ENCODE measurements at regions not wholly inside any gene's neighbourhood (a gene's known extent, or its start where the extent isn't known, plus 50 kb on each side); places are given as distances from the start of the nearest gene placed in this dataset.

DNA sequence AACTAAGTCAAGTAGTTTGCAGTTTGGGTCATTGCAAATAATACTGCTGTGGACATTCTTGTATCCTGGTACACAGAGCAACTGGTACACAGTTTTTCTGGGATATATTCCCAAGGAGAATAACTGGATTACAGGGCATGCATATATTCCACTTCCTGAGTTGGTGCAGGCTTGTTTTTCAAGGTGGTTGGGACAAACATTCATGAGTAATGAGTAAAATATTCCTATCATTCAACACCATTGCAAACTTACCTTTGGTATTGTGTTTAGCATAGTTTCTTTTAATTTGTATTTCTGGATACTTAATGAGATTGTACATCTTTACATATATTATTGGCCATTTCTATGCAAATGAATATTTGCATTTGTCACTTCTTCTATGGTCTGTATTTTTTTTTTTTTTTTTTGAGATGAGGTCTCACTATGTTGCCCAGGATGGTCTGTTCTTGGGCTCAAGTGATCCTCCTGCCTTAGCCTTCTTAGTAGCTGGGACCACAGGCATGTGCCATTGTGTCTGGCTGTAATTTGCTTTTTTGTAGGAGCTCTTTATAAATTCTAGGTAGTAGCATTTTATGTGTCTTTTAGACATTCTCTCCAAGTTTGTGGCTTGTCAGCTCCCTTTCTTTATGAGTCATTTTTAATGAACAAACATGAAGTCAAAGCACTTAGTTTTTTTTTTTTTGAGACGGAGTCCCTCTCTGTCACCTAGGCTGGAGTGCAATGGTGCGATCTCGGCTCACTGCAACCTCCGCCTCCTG lies 158.7 kb downstream of the SOX4 start:
- peak overlapping the region; percentile 67 for H3K27ac ChIP-seq (ENCODE audit: insufficient read depth, low read depth, low read length)
- dilution Hi-C loops (cut with MboI; ENCODE audit: extremely low pct_ligation_motif_present, low sequenced_read_pairs) (no loop called here), intact Hi-C loops (cut with micrococcal nuclease) (loop anchor here (1.0 to 5.0 kb wide), 3 partner anchors 17 to 1130 kb away; no protein-coding TSS in a partner anchor)
- BruUV-seq (replicated peaks): no TSS peak
- no peak for TF ChIP-seq GATA2 (IDR thresholded peaks at IDR 0.05; ENCODE audit: insufficient read depth, insufficient read length, low read depth, low read length)
- peak; percentile 47 for TF ChIP-seq JUN (IDR thresholded peaks at IDR 0.05; ENCODE audit: borderline replicate concordance, insufficient read depth, insufficient read length, low read depth)
- TF ChIP-seq POLR2AphosphoS5 (IDR thresholded peaks at IDR 0.05; ENCODE audit: insufficient read depth, low read depth, low read length): no peak
- TF ChIP-seq, protein P1, sequence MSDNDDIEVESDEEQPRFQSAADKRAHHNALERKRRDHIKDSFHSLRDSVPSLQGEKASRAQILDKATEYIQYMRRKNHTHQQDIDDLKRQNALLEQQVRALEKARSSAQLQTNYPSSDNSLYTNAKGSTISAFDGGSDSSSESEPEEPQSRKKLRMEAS (IDR thresholded peaks at IDR 0.05; ENCODE audit: insufficient read depth, insufficient read length): no peak
- TF ChIP-seq, protein P2, sequence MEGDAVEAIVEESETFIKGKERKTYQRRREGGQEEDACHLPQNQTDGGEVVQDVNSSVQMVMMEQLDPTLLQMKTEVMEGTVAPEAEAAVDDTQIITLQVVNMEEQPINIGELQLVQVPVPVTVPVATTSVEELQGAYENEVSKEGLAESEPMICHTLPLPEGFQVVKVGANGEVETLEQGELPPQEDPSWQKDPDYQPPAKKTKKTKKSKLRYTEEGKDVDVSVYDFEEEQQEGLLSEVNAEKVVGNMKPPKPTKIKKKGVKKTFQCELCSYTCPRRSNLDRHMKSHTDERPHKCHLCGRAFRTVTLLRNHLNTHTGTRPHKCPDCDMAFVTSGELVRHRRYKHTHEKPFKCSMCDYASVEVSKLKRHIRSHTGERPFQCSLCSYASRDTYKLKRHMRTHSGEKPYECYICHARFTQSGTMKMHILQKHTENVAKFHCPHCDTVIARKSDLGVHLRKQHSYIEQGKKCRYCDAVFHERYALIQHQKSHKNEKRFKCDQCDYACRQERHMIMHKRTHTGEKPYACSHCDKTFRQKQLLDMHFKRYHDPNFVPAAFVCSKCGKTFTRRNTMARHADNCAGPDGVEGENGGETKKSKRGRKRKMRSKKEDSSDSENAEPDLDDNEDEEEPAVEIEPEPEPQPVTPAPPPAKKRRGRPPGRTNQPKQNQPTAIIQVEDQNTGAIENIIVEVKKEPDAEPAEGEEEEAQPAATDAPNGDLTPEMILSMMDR (IDR thresholded peaks at IDR 0.05; ENCODE audit: extremely low read depth in 1 of 2, insufficient read depth in 1 of 2, low read depth in 1 of 2, low read length in 2 of 2): no peak
- TF ChIP-seq MYC (IDR thresholded peaks at IDR 0.05; ENCODE audit: low read depth, low read length): no peak
- no peak for TF ChIP-seq EZH2 (IDR thresholded peaks at IDR 0.05; ENCODE audit: borderline replicate concordance, low read depth, low read length, severe bottlenecking)
- no peak for TF ChIP-seq POLR2A (IDR thresholded peaks at IDR 0.05; ENCODE audit: low read depth, low read length)
- peak; percentile 41 for TF ChIP-seq FOS (IDR thresholded peaks at IDR 0.05; ENCODE audit: borderline replicate concordance, insufficient read depth, low read length)
- no peak overlapping the region for H3K9ac ChIP-seq (replicated peaks; ENCODE audit: extremely low read depth, insufficient read depth, low read length)
- no peaks in the 10 kb centered on the region for H4K20me1 ChIP-seq (replicated peaks; ENCODE audit: control insufficient read depth, extremely low read depth, insufficient read depth, low read length)
- FAIRE-seq: peak; percentile 64
- ChIA-PET CTCF (interaction anchor here (0.6 to 1.2 kb wide), 4 partner anchors 10 to 56 kb away, joined by 3 to 5 read pairs (median 4); no protein-coding TSS in a partner anchor), POLR2A (interaction anchor here (0.7 kb wide), 2 partner anchors 118 to 1153 kb away, joined by 3 to 6 read pairs; no protein-coding TSS in a partner anchor)
- no peak overlapping the region for H2AFZ ChIP-seq (ENCODE audit: low read depth, low read length)
- H3K79me2 ChIP-seq (ENCODE audit: control insufficient read depth, insufficient read depth, low read length): peaks cover 19% of the 10 kb centered on the region
- no peaks in the 10 kb centered on the region for H3K9me3 ChIP-seq (replicated peaks; ENCODE audit: control insufficient read depth, insufficient read depth, low read length)
- no peaks in the 10 kb centered on the region for H3K9me1 ChIP-seq (replicated peaks; ENCODE audit: control insufficient read depth, extremely low read depth, insufficient read depth, low read length)
- peak; percentile 59 for DNase-seq (ENCODE audit: low read depth, low spot score)
- no peaks in the 10 kb centered on the region for H3K36me3 ChIP-seq (ENCODE audit: control insufficient read depth in 2 of 2, extremely low read depth in 1 of 2, insufficient read depth in 2 of 2, low read length in 2 of 2)
- no peak overlapping the region for H3K4me3 ChIP-seq (replicated peaks in 1 of 3; ENCODE audit: insufficient read depth in 1 of 3, low read depth in 1 of 3, low read length in 3 of 3)
- peak overlapping the region; percentile 65 for H3K4me2 ChIP-seq (ENCODE audit: insufficient read depth, low read length)
- H3K4me1 ChIP-seq (ENCODE audit: control insufficient read depth, extremely low read depth, insufficient read depth, low read length): peaks cover 48% of the 10 kb centered on the region
- no peaks in the 10 kb centered on the region for H3K27me3 ChIP-seq (ENCODE audit: control insufficient read depth in 2 of 2, insufficient read depth in 2 of 2, low read length in 2 of 2)

Measured in endothelial cell of umbilical vein (primary cell).